HG03469 (cell line): ENCODE measurements at regions not wholly inside any gene's neighbourhood (a gene's known extent, or its start where the extent isn't known, plus 50 kb on each side); places are given as distances from the start of the nearest gene placed in this dataset.
A peak's percentile ranks its signal among the peaks of the same experiment; 100 is the strongest.

Source experiments
- ATAC-seq: cut with Tn5 transposase; IDR thresholded peaks from one replicate; pipeline ENCODE4 v1.9.1; 2021; ENCODE audit warnings: mild to moderate bottlenecking, moderate library complexity, moderate number of reproducible peaks; ENCODE audit not compliant: unreplicated experiment

DNA sequence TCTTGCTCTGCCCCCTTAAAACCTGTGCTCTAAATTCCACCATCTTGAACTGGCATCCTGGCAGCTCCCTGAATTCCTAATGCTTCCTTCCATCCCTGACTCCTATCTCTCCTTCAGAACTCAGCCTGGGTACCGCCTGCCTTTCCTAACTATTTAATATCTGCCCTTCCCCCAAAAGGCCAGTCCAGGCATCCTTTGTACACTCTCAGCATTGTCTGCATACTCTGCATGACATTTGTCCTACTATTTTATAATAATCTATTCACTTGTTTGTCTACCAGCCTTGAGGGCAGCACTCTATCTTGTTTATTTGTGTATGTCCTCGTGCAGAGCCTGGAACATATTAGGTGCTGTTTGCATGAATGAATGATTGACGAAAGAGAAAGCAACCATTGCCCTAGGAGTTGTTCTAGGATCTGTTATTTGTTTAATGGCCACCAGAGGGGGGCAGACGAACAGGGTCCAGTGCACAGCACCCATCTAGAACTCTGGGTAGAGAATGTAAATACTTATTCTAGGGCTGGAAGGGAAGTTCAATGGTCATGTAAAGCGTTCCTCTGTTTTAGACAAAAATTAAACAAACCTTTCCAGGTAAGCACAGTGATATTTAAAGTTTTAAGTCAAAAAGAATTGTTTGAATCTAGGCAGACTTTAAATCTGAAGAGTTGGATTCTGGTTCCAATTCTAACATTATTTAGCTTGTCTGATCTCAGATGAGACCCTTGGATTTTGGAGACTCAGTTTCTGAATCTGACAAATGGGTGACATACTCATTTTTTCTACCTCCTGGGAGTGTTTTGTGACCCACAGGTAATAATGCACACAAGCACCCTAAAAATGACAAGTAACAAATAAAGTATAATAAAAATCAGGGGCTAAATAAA is 125.8 kb upstream of the GALNT15 start:
- peak; percentile 90 for ATAC-seq

DNA sequence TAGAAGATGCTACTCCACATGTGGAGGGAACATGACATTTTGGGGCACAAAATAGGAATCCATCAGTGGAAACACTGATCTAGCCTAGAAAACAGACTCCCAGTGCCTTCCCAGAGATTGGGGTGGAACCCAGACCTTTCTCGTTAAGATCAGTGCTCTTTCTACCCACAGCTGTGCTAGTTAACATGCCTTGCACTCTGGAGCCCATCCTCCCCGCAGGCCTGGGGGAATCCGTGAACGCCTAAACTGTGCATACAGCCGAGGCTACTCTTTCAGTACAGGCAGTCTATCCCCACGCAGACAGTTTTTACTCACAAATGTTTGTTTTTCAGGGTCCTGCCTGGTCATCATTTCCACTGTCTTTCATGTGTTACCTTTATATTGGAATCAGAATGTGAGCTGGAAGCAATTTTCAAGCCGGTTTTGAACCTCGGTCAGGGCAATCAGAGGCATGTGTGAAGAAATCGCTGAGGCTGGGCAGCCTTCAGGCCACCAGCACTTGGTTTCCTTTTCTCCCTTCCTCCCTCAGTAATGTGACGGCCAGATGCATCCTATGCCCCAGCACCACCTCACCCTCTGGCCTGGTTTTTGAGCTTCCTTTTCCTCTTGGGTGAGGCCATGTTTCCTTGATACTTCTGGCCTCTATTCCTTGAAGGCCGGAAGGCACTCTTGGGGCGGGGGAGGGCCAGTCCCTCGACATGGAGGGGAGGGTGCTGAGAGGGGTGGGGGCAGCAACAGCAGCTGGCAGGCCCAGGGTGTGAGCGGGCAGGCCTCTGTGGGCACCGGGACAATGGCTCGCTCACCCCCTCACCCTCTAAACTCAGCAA is 123.6 kb upstream of the GALNT15 start:
- ATAC-seq, result no peak

DNA sequence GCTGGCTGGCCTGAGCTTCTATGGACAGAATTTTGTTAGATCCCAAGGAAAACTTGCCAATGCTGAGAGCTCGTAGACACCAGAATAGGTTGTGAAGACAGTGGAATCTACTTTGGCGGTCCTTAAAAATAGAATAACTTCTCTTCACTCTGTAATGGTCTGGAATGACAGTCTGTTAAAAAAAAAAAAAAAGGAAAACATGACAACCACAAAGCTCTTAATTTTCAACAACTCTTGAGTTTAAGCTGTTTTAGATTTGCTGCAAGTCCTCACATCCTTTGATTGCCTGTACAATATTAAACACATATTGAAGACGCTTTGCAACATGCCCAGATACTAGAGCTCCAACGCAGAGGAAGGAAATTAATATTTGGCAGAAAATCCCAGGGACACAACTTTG is 122.8 kb upstream of the GALNT15 start:
- no peak for ATAC-seq

DNA sequence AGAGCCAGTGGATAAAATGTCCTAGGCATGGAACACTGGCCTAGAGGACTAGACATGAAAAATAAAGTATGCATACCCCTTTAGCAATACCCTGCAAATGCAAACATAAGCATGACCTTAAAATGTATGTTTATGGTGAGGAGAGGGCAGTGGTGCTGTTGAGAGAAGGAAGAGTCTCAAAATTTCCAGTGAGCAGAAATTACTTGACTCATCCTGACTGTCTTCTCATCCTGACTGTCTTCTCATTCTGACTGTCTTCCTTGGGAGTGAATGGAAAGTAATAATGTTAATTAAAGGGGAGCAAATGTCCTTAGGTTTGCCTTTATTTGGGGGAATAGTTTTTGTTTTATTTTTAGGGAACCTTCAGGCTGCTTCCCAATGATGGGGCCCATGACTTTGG is 121.5 kb upstream of the GALNT15 start:
- ATAC-seq, result no peak

DNA sequence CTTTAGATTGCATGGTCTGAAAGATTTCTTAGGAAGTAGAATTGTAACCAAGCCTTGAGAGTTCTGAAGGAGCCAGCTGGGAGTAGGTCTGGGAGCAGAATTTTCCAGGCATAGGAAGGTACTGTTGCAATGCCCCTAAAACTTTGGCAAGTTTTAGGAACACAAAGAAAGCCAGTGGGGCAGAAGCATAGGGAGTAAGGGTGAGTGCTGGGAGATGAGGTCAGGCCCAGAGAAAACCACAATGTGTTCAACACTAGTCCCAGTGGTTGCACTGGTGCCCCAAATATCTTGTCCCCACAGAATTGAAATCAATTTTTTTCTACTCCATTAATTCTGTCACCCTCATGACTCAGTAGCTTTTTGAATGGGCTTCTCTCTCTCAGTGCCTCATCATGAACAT is 120.7 kb upstream of the GALNT15 start:
- no peak for ATAC-seq

DNA sequence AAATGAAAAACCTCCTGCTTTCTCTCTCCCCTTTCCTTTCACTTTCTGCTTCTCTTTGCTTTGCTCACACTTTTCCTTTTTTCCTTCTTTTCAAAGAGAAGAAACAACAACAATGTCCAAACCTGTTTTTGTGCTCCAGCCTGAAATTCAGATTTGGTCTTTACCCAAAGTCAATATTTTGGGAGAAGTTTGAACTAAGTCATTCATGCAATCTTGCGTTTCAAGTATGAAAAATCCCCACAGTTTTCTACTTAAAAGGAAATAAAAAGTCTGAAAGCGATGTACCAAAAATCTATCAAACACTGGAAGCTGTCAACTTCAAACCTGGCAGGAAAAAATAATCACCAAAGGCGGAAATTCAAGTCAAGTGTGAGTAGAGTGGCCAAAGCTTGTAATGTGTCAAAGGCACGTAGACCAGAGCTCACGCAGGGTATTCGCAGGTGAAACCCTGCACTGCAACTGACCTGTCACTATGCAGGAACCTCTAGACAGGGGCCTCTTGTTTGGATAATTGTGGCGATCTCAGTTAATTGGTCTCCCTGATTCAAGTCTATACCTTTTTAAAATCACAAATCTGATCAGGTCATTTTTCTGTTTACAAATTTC is 118.8 kb upstream of the GALNT15 start:
- no peak for ATAC-seq

DNA sequence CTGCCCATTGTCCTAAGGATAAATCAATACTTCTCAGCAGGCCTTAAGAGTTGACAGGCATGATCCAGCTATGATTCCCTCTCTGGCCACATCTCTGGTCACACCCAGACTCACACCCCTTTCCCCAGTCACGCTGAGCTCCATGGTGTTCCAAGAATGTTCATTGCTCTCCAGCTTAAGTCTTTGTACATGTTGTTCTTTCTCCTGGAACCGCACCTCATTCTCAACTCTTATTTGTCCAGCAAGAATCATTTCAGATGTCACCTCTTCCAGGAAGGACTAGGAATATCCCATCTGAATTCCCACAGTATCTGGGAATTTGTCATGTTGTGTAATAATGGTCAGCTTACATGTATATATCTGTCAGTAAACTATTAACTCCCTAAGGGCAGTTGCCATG is 118.3 kb upstream of the GALNT15 start:
- ATAC-seq, result no peak

DNA sequence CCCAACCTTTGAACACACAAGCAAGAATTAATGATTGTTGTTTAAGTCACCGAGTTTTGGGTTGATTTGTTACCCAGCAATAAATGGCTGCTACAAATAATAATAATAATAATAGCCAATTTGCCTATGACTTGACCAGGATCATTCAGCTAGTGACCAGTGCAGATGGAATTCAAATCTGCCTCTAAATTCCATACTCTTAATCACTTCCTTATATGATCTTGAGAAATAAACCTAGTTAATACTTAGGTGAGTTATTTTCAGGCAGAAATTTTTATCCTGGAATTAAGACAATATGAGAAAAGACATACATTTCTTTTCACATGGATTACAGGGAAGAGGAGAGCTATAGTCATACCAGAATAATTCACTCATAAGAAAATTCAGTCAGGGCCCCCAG is 116.0 kb upstream of the GALNT15 start:
- no peak for ATAC-seq

DNA sequence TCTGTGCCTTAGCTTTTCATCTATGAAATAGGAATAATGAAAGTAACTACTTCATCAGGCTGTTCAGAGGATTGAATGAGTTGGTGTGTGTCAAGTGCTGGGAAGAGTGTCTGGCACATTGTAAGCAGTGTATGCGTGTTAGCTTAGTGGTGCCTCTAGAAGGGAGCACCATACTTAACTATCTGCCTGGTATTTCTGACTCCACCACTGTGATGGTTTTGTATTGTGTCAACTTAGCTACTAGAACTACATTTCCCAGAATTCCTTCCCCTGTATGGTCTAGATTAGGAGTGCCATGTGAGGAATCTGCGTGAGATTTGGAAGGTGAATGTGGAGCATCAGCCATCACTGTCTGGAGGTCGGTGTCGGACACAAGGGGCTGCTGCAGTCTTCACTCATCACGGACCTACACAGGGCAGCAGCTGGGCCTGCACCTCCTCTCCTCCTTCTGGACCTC is 115.4 kb upstream of the GALNT15 start:
- ATAC-seq, result no peak

DNA sequence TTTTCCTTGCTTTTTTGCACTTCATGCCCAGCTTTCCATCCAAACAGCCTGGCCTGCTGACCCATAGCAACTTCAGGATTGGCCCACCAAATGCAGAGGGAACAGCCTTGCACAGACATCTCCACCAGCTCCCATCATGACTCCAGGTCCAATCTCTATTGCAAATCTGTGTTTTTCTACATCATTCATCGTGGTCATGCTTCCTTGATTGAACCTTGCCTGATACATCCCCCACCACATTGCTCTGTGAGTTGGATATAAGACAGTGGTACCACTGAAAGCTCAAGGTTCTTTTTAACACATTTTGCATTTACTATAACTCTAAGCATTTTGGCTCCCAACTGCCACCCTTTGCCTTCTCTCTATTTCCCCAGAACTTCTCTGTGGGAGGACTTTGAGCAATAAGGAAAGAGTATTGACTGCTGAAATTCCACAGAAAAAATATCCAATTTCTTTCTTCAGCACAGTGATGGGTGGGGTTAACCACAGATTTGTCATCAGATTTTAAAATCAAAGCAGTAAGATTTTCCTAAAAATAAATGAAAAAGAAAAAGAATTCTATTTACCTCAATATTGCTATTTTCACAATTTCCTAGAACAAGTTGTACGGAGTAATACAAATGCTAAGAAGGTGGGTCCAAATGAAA is 114.6 kb upstream of the GALNT15 start:
- ATAC-seq, result no peak

DNA sequence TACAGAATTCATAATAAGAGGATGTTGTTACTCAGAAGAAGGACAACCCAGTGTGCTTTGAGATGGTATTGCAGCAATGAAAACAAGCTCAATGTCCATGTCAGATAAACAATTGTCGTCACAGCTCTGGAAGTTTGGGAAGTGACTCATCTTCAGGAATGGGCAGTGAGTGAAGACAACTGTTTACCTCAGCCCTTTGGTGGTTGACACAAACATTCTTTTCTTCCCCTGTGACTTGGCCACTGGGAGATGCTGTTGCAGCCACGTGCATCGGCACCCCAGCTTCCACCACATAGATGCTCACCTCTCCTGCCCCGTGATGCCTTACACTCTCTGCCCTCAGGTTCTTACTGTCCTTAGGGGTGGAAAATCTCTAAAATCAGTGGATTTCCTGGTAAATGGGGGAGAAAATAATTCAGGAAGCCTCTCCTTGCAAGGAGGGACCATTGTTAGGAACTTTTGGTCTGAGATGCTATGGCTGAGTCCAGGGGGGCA is 114.1 kb upstream of the GALNT15 start:
- no peak for ATAC-seq

DNA sequence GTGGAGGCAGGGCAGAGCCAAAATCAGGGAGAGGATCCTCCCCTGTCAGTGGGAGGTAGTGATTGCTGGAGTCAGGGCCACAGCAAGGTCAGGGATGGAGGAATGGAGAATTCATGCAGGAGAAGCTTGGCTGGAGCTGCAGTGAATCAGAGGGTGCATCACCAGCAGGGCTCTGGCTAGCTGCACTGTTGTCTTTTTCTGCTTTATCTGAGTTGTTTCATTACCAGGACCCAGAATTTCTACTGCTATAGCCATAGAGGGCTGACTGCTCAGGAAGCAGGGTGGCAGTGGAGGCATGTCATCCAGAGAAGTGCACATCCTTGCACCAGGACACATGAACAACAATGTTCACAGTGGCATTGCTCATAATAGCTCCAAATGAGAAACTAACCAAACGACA is 113.5 kb upstream of the GALNT15 start:
- no peak for ATAC-seq

DNA sequence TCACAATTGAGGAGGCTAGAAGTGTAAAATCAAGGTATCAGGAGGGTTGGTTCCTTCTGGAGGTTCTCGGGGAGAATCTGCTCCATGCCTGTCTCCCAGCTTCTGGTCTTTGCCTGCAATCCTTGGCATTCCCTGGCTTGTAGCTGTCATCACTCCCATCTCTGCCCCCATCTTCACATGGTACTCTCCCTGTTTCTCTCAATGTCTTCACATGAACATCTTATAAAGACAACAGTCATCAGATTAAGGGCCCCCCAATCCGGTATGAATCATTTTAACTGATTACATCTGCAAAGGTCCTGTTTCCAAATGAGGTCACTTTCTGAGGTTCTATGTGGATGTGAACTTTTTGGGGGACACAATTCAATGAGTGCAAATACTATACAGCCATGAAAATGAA is 113.0 kb upstream of the GALNT15 start:
- ATAC-seq, result no peak

DNA sequence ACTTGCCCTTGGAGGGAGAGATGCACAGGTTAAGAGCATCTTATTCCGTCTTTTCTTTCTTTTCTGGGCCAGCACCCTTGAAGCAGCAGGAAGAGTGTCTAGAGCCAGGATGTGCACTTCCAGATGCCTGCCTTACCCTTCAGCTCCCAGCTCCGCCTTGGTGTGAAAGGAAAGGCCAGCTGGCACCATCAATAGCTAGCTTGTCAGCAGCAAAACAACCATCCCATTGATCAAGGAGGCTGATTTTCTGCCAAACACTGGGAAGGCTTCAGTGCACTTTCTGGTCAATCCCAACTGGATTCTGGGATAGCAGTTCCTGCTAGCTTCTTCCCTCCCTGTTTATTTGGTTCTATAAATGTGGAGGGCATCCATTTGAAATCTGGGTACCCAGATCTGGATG is 110.9 kb upstream of the GALNT15 start:
- ATAC-seq, result no peak

DNA sequence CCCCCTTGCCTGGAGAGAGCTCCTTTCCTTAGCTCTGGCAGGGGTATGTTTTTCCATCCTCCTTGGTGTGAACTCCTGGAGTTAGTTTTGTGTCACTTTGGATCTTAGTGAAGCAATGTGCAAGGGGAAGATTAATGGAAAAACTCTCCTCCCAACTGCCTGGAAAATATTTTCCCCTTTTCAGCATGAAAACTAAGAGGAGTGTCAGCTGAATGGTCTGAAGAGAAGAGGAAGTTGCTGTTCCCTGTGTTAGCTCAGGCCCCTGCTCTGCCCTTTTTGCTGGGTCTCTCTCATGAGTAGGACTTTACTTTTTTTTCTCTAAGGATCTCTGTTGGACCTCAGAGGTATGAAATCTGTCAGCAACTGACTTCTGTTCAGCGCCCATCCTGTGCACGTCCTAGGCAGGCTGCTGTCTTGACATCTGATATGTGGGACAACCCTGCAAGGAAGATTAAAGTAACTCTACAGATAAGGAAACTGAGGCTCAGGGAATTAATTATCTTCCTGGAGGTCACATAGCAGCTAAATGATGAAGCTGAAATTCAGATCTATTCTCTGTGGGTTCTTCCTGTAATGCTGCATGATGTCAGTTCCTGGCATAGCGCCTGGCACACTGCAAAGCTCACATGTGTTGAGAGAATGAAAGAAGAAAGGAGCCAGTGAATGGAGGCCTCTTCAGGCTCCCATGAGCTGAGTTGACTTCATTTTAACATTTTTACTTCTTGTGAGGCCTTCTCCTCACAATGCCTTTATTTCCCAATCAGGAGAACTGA is 109.7 kb upstream of the GALNT15 start:
- no peak for ATAC-seq

DNA sequence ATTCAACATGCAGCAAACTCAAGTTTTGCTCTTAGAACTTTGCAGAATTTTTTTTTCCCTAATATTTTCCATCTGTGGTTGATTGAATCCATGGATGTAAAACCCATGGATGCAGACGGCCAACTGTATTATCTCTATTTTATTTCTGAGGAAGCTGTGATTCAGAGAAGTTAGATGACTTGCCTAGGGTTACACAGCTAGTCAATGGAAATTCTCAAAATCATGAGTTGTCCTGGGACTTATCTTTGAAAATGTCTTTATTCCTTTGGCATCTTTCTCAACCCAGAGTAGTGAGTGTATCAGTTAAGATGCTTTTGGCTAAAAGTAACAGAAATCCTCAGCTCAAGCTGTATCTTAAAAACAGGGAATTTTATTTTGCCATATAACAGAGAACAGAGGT is 107.9 kb upstream of the GALNT15 start:
- no peak for ATAC-seq

DNA sequence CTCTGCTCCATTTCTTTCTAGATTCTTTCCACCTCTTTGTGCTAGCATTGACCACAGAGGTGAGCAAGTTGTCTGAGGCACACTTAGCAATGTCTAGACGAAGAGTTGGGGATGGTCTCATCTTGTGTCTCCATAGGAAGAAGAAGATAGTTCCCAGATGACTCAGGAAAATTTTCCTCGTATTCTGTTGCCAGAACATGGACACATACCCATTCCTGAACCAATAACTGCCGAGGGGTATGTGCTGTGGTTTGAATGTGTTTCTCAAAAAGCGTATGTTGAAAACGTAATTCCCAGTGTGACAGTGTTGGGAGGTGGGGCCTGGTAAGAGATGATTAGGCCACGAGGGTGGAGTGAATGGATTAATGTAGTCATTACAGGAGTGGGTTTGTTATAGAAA is 107.5 kb upstream of the GALNT15 start:
- no peak for ATAC-seq

DNA sequence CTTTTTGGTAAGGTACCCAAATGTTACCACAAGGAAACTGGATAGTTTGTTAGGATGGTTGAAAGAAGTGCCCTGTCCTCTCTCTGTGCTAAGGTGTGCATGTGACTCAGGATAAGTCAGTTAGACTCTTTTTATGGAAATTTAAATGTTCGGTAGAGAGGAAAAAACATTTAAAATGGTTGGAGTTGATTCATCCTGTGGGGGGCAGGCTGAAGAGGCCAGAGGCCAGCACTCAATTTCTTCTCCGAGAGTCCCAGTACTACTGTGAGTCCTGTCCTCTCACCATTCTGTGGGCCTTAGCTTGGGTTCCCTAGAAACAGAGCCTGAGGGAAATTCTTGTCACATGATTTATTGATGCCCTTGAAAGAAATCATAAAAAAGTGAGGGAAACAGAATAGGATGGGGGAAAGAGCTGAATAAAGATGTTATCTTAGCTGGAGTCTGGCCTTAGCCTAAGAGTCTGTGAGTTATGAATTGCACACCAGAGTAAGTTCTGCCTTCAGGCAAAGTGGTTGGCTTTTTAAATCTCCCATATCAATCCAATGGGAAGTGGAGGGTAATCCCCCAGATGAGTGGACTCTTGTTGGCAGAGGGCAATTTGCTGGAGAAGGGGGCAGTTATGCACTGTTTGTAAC is 106.5 kb upstream of the GALNT15 start:
- no peak for ATAC-seq

DNA sequence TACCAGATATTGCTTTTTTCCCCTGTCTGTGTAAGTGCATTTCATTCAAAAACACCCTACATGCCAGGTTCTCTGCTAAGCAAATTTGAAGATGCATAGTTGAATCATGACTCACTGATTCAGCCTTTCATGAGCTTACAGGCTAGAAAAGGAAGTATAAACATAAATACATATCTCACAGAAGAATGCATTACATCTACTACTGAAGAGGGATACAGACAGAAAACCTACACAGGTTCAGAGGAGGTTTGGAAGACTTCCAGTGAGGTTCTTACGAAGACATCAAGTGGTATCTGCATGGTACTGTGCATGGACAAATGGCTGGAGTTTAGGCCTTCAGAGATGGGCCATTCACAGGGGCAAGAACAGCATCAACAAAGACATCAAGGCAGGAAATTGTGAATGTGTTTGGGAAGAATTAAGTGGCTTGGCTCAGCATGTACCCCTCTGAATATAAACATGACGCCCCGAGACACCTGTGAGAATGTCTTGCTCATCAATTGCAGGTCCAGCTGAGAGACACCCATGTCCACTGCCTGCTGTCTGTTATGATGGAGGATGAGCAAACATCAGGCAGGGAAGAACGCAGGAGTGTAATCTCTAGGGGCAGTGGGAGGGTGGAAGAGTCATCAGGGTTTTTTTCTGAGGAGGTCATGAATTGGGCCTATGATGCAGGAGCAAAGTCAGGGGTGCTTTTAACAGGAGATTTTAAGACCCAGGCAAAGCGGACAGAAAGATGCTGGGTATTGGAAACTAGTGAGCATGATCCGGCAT is 105.1 kb upstream of the GALNT15 start:
- ATAC-seq, result no peak
